ENCODE measurements at regions not wholly inside any gene's neighbourhood (a gene's known extent, or its start where the extent isn't known, plus 50 kb on each side); places are given as distances from the start of the nearest gene placed in this dataset.
"Not testable (repeated sequence)": the region's sequence is repeated elsewhere in the genome, so short reads cannot be mapped to it uniquely, and the experiment has no call there.

DNA sequence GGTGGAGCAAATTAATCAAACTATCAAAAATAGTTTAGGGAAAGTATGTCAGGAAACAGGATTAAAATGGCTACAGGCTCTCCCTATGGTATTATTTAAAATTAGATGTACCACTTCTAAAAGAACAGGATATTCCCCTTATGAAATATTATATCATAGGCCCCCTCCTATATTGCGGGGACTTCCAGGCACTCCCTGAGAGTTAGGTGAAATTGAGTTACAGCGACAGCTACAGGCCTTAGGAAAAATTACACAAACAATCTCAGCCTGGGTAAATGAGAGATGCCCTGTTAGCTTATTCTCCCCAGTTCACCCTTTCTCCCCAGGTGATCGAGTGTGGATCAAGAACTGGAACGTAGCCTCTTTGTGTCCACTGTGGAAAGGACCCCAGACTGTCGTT is 86.7 kb upstream of the DEFB108B start:
- TF ChIP-seq POLR2A, POLR2AphosphoS5 (IDR thresholded peaks at IDR 0.05): not testable (repeated sequence)

Data from gastroesophageal sphincter (tissue), 2 donors.